Rectal smooth muscle tissue (tissue), 1 donor: ENCODE measurements at regions not wholly inside any gene's neighbourhood (a gene's known extent, or its start where the extent isn't known, plus 50 kb on each side); places are given as distances from the start of the nearest gene placed in this dataset.

Source experiments
- H3K27ac ChIP-seq: one replicate; pipeline ENCODE4 v1.7.0; 2013; ENCODE audit warnings: low read depth, low read length, inconsistent platforms
- H3K27me3 ChIP-seq: one replicate; pipeline ENCODE4 v1.7.0; 2013; ENCODE audit warnings: low read length; ENCODE audit not compliant: control insufficient read depth, insufficient read depth
- H3K36me3 ChIP-seq: one replicate; pipeline ENCODE4 v1.7.0; 2013; ENCODE audit warnings: low read length; ENCODE audit not compliant: control insufficient read depth, insufficient read depth
- H3K4me1 ChIP-seq: one replicate; pipeline ENCODE4 v1.7.0; 2013; ENCODE audit warnings: low read length; ENCODE audit not compliant: control insufficient read depth, insufficient read depth
- H3K4me3 ChIP-seq: one replicate; pipeline ENCODE4 v1.7.0; 2013; ENCODE audit warnings: low read length
- H3K9ac ChIP-seq: one replicate; pipeline ENCODE4 v1.7.0; 2013; ENCODE audit warnings: low read length

- H3K27me3 ChIP-seq, result no peaks in the 10 kb centered on the region
- no peaks in the 10 kb centered on the region for H3K4me1 ChIP-seq
- no peak overlapping the region for H3K27ac ChIP-seq
- no peaks in the 10 kb centered on the region for H3K36me3 ChIP-seq
- H3K4me3 ChIP-seq, result no peak overlapping the region
- H3K9ac ChIP-seq, result no peak overlapping the region
These were observed 87.4 kb upstream of the HSPA9 start for GRCh38 chr5:138662599-138662998.

- H3K27me3 ChIP-seq, result no peaks in the 10 kb centered on the region
- H3K27ac ChIP-seq, result no peak overlapping the region
- peaks cover 4% of the 10 kb centered on the region for H3K4me1 ChIP-seq
- no peaks in the 10 kb centered on the region for H3K36me3 ChIP-seq
- no peak overlapping the region for H3K9ac ChIP-seq
- no peak overlapping the region for H3K4me3 ChIP-seq
These were observed 86.8 kb upstream of the HSPA9 start for GRCh38 chr5:138661991-138662434.

GRCh38 chr5:138661291-138661960, 86.2 kb upstream of the HSPA9 start:
- Histone ChIP-seq H3K4me3 (no peak overlapping the region), H3K27ac (no peak overlapping the region), H3K27me3 (no peaks in the 10 kb centered on the region), H3K4me1 (peaks cover 7% of the 10 kb centered on the region), H3K36me3 (no peaks in the 10 kb centered on the region), H3K9ac (no peak overlapping the region)

- H3K27me3 ChIP-seq, result no peaks in the 10 kb centered on the region
These were observed 84.9 kb upstream of the HSPA9 start for GRCh38 chr5:138660051-138660572.

GRCh38 chr5:138659561-138659960, 84.4 kb upstream of the HSPA9 start:
- peaks cover 7% of the 10 kb centered on the region for H3K4me1 ChIP-seq
- no peak overlapping the region for H3K4me3 ChIP-seq
- no peak overlapping the region for H3K27ac ChIP-seq
- no peaks in the 10 kb centered on the region for H3K27me3 ChIP-seq
- no peak overlapping the region for H3K9ac ChIP-seq
- H3K36me3 ChIP-seq, result no peaks in the 10 kb centered on the region

More at GRCh38 chr5:138660051-138660572, 84.9 kb upstream of the HSPA9 start:
- Histone ChIP-seq H3K27ac (no peak overlapping the region), H3K4me1 (peaks cover 7% of the 10 kb centered on the region), H3K9ac (no peak overlapping the region), H3K36me3 (no peaks in the 10 kb centered on the region), H3K4me3 (no peak overlapping the region)

- no peaks in the 10 kb centered on the region for H3K27me3 ChIP-seq
- no peak overlapping the region for H3K9ac ChIP-seq
- H3K36me3 ChIP-seq, result no peaks in the 10 kb centered on the region
- no peak overlapping the region for H3K4me3 ChIP-seq
- peaks cover 7% of the 10 kb centered on the region for H3K4me1 ChIP-seq
- H3K27ac ChIP-seq, result no peak overlapping the region
These were observed 83.9 kb upstream of the HSPA9 start for GRCh38 chr5:138659121-138659520.

- H3K27me3 ChIP-seq, result no peaks in the 10 kb centered on the region
- H3K4me3 ChIP-seq, result no peak overlapping the region
- peaks cover 7% of the 10 kb centered on the region for H3K4me1 ChIP-seq
- H3K9ac ChIP-seq, result no peak overlapping the region
- no peaks in the 10 kb centered on the region for H3K36me3 ChIP-seq
- no peak overlapping the region for H3K27ac ChIP-seq
These were observed 83.5 kb upstream of the HSPA9 start for GRCh38 chr5:138658676-138659075.

- Histone ChIP-seq H3K27ac (peak overlapping the region; percentile 46), H3K4me3 (no peak overlapping the region), H3K27me3 (no peaks in the 10 kb centered on the region)
These were observed 82.2 kb upstream of the HSPA9 start for GRCh38 chr5:138657360-138657759.

GRCh38 chr5:138656916-138657315, 81.7 kb upstream of the HSPA9 start:
- peaks cover 7% of the 10 kb centered on the region for H3K4me1 ChIP-seq
- H3K27me3 ChIP-seq, result no peaks in the 10 kb centered on the region
- no peaks in the 10 kb centered on the region for H3K36me3 ChIP-seq
- peak overlapping the region; percentile 46 for H3K27ac ChIP-seq
- H3K9ac ChIP-seq, result no peak overlapping the region
- no peak overlapping the region for H3K4me3 ChIP-seq

More at GRCh38 chr5:138657360-138657759, 82.2 kb upstream of the HSPA9 start:
- Histone ChIP-seq H3K9ac (no peak overlapping the region), H3K36me3 (no peaks in the 10 kb centered on the region), H3K4me1 (peaks cover 7% of the 10 kb centered on the region)

- no peaks in the 10 kb centered on the region for H3K27me3 ChIP-seq
- peaks cover 7% of the 10 kb centered on the region for H3K4me1 ChIP-seq
- no peak overlapping the region for H3K9ac ChIP-seq
- peak overlapping the region; percentile 54 for H3K27ac ChIP-seq
- H3K4me3 ChIP-seq, result no peak overlapping the region
- H3K36me3 ChIP-seq, result no peaks in the 10 kb centered on the region
These were observed 80.5 kb upstream of the HSPA9 start for GRCh38 chr5:138655530-138656190.

- H3K9ac ChIP-seq, result no peak overlapping the region
- H3K27ac ChIP-seq, result no peak overlapping the region
- H3K36me3 ChIP-seq, result no peaks in the 10 kb centered on the region
- no peaks in the 10 kb centered on the region for H3K27me3 ChIP-seq
- H3K4me1 ChIP-seq, result peaks cover 7% of the 10 kb centered on the region
- no peak overlapping the region for H3K4me3 ChIP-seq
These were observed 79.2 kb upstream of the HSPA9 start for GRCh38 chr5:138654281-138654867.

- no peak overlapping the region for H3K4me3 ChIP-seq
- H3K36me3 ChIP-seq, result no peaks in the 10 kb centered on the region
- H3K27me3 ChIP-seq, result no peaks in the 10 kb centered on the region
- H3K27ac ChIP-seq, result no peak overlapping the region
- H3K4me1 ChIP-seq, result peaks cover 7% of the 10 kb centered on the region
- H3K9ac ChIP-seq, result no peak overlapping the region
These were observed 78.3 kb upstream of the HSPA9 start for GRCh38 chr5:138653502-138653901.
